ENCODE measurements at regions not wholly inside any gene's neighbourhood (a gene's known extent, or its start where the extent isn't known, plus 50 kb on each side); places are given as distances from the start of the nearest gene placed in this dataset.

DNA sequence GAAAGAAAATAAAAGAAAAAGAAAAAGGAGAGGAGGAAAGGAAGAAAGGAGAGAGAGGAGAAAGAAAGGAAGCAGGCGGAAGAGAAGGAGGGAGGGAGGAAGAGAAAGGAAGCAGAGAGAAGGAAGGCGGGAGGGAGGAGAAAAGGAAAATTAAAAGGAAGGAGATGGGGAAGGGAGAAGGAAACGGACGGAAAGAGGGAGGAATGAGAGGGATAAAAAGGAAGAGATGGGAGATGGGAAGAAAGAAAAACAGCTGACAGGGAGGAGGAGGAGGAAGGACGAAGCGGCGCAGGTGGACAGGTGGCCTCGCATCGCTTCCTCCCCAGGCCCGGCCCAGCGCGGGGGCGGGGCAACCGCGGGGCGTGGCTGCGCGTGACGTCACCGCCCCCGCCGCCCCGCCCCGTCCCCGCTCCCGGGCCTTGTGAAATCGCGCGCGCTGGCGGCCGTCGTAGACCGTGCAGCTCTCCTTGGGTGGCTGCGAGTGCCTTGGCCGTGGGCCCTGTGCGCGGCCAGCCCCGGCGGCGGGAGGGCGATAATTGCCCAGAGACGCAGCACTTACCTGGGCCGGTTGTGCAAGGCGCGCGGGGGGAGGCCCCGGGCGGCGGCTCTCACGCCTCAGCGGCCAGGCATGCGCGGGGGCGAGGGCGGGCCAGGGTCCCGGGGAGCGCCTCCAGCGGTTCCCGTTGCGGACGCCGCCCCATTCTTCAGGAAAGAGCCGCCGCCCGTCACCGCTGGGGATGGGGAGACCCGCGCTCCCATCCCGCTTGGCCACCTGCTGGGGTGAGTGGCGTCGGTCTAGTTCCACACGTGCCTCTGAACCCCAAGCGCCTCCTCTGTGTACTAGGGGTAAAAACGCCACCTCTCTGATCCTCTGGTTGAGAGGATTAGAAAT, 49.6 kb upstream of the FOXE1 start:
- DNase-seq, result peak; percentile 82
- Histone ChIP-seq H3K4me2 (ENCODE audit: unreplicated experiment) (peak overlapping the region; percentile 65), H3K27ac (no peak overlapping the region), H3K9me3 (ENCODE audit: low read depth) (no peaks in the 10 kb centered on the region), H3K36me3 (ENCODE audit: low read depth) (no peaks in the 10 kb centered on the region), H3K9me2 (ENCODE audit: insufficient read depth) (no peaks in the 10 kb centered on the region), H3F3A (ENCODE audit: insufficient read depth) (no peaks in the 10 kb centered on the region), H3K4me3 (peak overlapping the region; percentile 62), H3K27me3 (replicated peaks; ENCODE audit: insufficient read depth) (peaks cover 22% of the 10 kb centered on the region; the same call in 1 of the 2 replicates), H3K79me2 (ENCODE audit: insufficient read depth) (no peaks in the 10 kb centered on the region), H3K4me1 (ENCODE audit: insufficient read depth) (peaks cover 9% of the 10 kb centered on the region), H4K20me1 (ENCODE audit: insufficient read depth) (no peaks in the 10 kb centered on the region), H2AFZ (peak overlapping the region; percentile 78), H3K9ac (0 out of 2 replicates have a peak overlapping the region, but pooled peaks have one; percentile 4)
- TF ChIP-seq EZH2 (IDR thresholded peaks at IDR 0.05; ENCODE audit: insufficient read depth, poor library complexity, severe bottlenecking), result no peak
- TF ChIP-seq EZH2phosphoT487 (IDR thresholded peaks at IDR 0.05; ENCODE audit: insufficient read depth, low read depth), result no peak
- WGBS, 2 experiments (ENCODE audit: low coverage in 1 of 2, low lambda C conversion rate in 2 of 2, missing lambda C conversion rate in 2 of 2), result 3 to 4% methylated on average over 31 to 41 of the region's 75 CpGs
- in situ Hi-C loops (cut with MboI), result no loop called here

Data from GM23248 (cell line).